GM23248 (cell line): ENCODE measurements at regions not wholly inside any gene's neighbourhood (a gene's known extent, or its start where the extent isn't known, plus 50 kb on each side); places are given as distances from the start of the nearest gene placed in this dataset.

ENCODE experiments used
- DNase-seq: peaks from one replicate; pipeline ENCODE4 v3.0.0-alpha.2; 2015
- H2AFZ ChIP-seq: fragments of 200-600 bp; sonication (generic); 2 replicates; pipeline ENCODE4 v1.6.1; 2016; ENCODE audit warnings: antibody characterized with exemption
- H3F3A ChIP-seq: fragments of 200-600 bp; sonication (generic); 2 replicates; pipeline ENCODE4 v1.6.1; 2016; ENCODE audit warnings: mild to moderate bottlenecking, antibody characterized with exemption, mixed run types; ENCODE audit not compliant: insufficient read depth
- H3K27ac ChIP-seq: fragments of 200-600 bp; sonication (generic); 2 replicates; pipeline ENCODE4 v1.5.1; 2016; ENCODE audit warnings: mild to moderate bottlenecking
- H3K27me3 ChIP-seq: fragments of 200-600 bp; sonication (generic); replicated peaks from 2 replicates; pipeline ENCODE4 v1.6.1; 2016; ENCODE audit warnings: mild to moderate bottlenecking; ENCODE audit not compliant: insufficient read depth
- H3K36me3 ChIP-seq: fragments of 200-600 bp; sonication (generic); 2 replicates; pipeline ENCODE4 v1.6.1; 2016; ENCODE audit warnings: low read depth, mild to moderate bottlenecking
- H3K4me1 ChIP-seq: fragments of 200-600 bp; sonication (generic); 2 replicates; pipeline ENCODE4 v1.6.1; 2016; ENCODE audit warnings: mild to moderate bottlenecking; ENCODE audit not compliant: insufficient read depth
- H3K4me2 ChIP-seq: fragments of 200-600 bp; sonication (generic); one replicate; pipeline ENCODE4 v1.6.1; 2016; ENCODE audit warnings: mild to moderate bottlenecking; ENCODE audit not compliant: unreplicated experiment
- H3K4me3 ChIP-seq: fragments of 200-600 bp; sonication (generic); 2 replicates; pipeline ENCODE4 v1.5.1; 2016; ENCODE audit warnings: mild to moderate bottlenecking
- H3K79me2 ChIP-seq: fragments of 200-600 bp; sonication (generic); 2 replicates; pipeline ENCODE4 v1.6.1; 2016; ENCODE audit warnings: mild to moderate bottlenecking; ENCODE audit not compliant: insufficient read depth
- H3K9ac ChIP-seq: fragments of 200-600 bp; sonication (generic); 2 replicates; pipeline ENCODE4 v1.6.1; 2016; ENCODE audit warnings: mild to moderate bottlenecking
- H3K9me2 ChIP-seq: fragments of 200-600 bp; sonication (generic); 2 replicates; pipeline ENCODE4 v1.6.1; 2016; ENCODE audit warnings: mixed run types, mild to moderate bottlenecking, moderate library complexity; ENCODE audit not compliant: insufficient read depth
- H3K9me3 ChIP-seq: fragments of 200-600 bp; sonication (generic); one replicate; pipeline ENCODE4 v1.6.1; 2017; ENCODE audit warnings: low read depth
- H4K20me1 ChIP-seq: fragments of 200-600 bp; sonication (generic); 2 replicates; pipeline ENCODE4 v1.6.0; 2016; ENCODE audit not compliant: insufficient read depth
- EZH2 ChIP-seq: fragments of 200-600 bp; sonication (generic); IDR thresholded peaks from 2 replicates; pipeline ENCODE4 v1.6.1; 2018; ENCODE audit warnings: antibody characterized with exemption, mild to moderate bottlenecking; ENCODE audit not compliant: insufficient read depth, poor library complexity, severe bottlenecking
- EZH2phosphoT487 ChIP-seq: fragments of 200-600 bp; sonication (generic); IDR thresholded peaks from 2 replicates; pipeline ENCODE4 v1.6.1; 2018; ENCODE audit warnings: antibody characterized with exemption, moderate library complexity, mild to moderate bottlenecking, low read depth; ENCODE audit not compliant: insufficient read depth
- WGBS, 2 experiments: methylation state at CpG; one replicate each; pipeline ENCODE4 v1.1.6; 2015 to 2017; ENCODE audit warnings: low lambda C conversion rate in 2 of 2, low coverage in 1 of 2; ENCODE audit errors: missing lambda C conversion rate in 2 of 2; 5-methylcytosine and 5-hydroxymethylcytosine counted together
- in situ Hi-C: fragments of 300-500 bp; cut with MboI; formaldehyde crosslinking; loops from 2 replicates; pipeline ENCODE4 v1.15.0; 2020

DNA sequence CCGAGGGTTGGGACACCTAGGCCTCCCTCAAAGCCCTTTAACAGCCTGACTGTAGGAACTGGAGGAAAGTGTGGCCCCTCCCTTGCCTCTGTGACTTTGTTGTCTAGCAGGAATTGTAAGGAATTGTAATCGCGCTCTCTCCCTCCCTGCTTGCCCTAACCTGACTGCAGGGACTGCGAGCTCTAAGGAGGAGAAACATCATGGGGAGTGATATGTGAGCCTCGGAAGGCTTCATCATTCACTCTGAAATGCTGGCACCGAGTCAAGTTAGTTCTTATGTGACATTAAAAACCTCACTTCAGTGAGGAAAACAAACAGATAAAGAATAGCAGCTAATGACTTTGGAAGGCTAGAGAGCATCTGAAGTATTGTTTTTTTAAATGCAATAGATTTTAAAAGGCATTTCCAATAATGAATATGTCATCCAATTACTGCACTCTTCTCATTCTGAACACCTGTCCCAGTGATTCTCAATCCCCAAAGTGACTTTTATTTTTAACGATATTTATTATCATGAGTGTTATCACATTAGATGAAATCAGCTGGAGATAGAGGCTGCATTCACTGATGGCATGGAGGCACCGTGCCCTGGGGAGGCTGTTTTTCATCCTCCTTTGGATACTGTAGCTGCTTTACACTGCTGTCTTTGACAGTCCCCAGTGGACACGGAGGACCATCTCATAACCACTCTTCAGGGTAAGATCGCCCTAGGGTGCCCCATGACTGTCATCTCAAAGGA, 58.5 kb upstream of the NTM start:
- Histone ChIP-seq H4K20me1 (no peaks in the 10 kb centered on the region), H3K27ac (no peak overlapping the region), H3K9ac (no peak overlapping the region), H3K9me2 (no peaks in the 10 kb centered on the region), H3K9me3 (no peaks in the 10 kb centered on the region), H3K36me3 (no peaks in the 10 kb centered on the region), H3F3A (no peaks in the 10 kb centered on the region), H2AFZ (no peak overlapping the region), H3K4me3 (no peak overlapping the region), H3K27me3 (peaks cover 28% of the 10 kb centered on the region), H3K4me1 (no peaks in the 10 kb centered on the region), H3K4me2 (no peak overlapping the region), H3K79me2 (no peaks in the 10 kb centered on the region)
- 12 to 19% methylated on average over 10 of the region's 10 CpGs for WGBS, 2 experiments
- in situ Hi-C loops: no loop called here
- no peak for DNase-seq
- no peak for TF ChIP-seq EZH2phosphoT487
- TF ChIP-seq EZH2: no peak
